OCI-LY7 (cell line): ENCODE measurements at regions not wholly inside any gene's neighbourhood (a gene's known extent, or its start where the extent isn't known, plus 50 kb on each side); places are given as distances from the start of the nearest gene placed in this dataset.

Experiments
- BruUV-seq: library from RNA; stranded (reverse); fragments of 400-500 nt; replicated peaks from 2 replicates; lab custom pipeline; 2021; lab: Mats Ljungman, UMichigan
- CTCF ChIA-PET: fragments of 300-600 bp; sonication (Branson Sonifier 250); formaldehyde crosslinking; loops from one replicate; lab custom pipeline; 2022; ENCODE audit warnings: antibody characterized with exemption; ENCODE audit not compliant: unreplicated experiment; lab: Charles Lee
- POLR2A ChIA-PET: fragments of 300-600 bp; sonication (Branson Sonifier 250); formaldehyde crosslinking; loops from one replicate; lab custom pipeline; 2022; ENCODE audit warnings: antibody characterized with exemption; lab: Charles Lee
- DNase-seq: peaks from one replicate; pipeline ENCODE4 v3.0.0-alpha.2; 2015; ENCODE audit warnings: low spot score
- H2AFZ ChIP-seq: fragments of 200-600 bp; sonication (generic), shearing (Covaris generic); 2 replicates; pipeline ENCODE4 v1.6.1; 2014; ENCODE audit warnings: mild to moderate bottlenecking, antibody characterized with exemption, low read length, moderate library complexity
- H3K27ac ChIP-seq: fragments of 200-600 bp; sonication (generic); 2 replicates; pipeline ENCODE4 v1.5.1; 2014; ENCODE audit warnings: mixed run types, low read depth, mild to moderate bottlenecking, moderate library complexity, low read length, inconsistent platforms; ENCODE audit not compliant: poor library complexity, severe bottlenecking
- H3K36me3 ChIP-seq: fragments of 200-600 bp; sonication (generic); 2 replicates; pipeline ENCODE4 v1.6.1; 2014; ENCODE audit warnings: mild to moderate bottlenecking, antibody characterized with exemption, low read length, moderate library complexity, mixed read lengths; ENCODE audit not compliant: insufficient read depth
- H3K4me1 ChIP-seq: fragments of 200-600 bp; sonication (generic); 2 replicates; pipeline ENCODE4 v1.5.1; 2014; ENCODE audit warnings: mild to moderate bottlenecking, low read length; ENCODE audit not compliant: insufficient read depth, poor library complexity, severe bottlenecking
- H3K4me2 ChIP-seq: fragments of 200-600 bp; sonication (generic); 2 replicates; pipeline ENCODE4 v1.6.1; 2014; ENCODE audit warnings: mild to moderate bottlenecking, low read length
- H3K4me3 ChIP-seq: fragments of 200-600 bp; sonication (generic); 2 replicates; pipeline ENCODE4 v1.5.1; 2014; ENCODE audit warnings: mild to moderate bottlenecking, low read depth, low read length; ENCODE audit not compliant: poor library complexity, severe bottlenecking
- H3K79me2 ChIP-seq: fragments of 200-600 bp; sonication (generic); 2 replicates; pipeline ENCODE4 v1.6.1; 2016; ENCODE audit warnings: low read depth, mild to moderate bottlenecking, low read length, moderate library complexity, mixed read lengths; ENCODE audit not compliant: insufficient read depth
- H3K9me2 ChIP-seq: fragments of 200-600 bp; sonication (generic); 2 replicates; pipeline ENCODE4 v1.6.1; 2016; ENCODE audit warnings: mild to moderate bottlenecking, low read length, mixed read lengths; ENCODE audit not compliant: insufficient read depth
- H3K9me3 ChIP-seq: fragments of 200-600 bp; sonication (generic); 2 replicates; pipeline ENCODE4 v1.6.1; 2014; ENCODE audit warnings: mild to moderate bottlenecking, mixed run types, low read length, mixed read lengths
- H4K20me1 ChIP-seq: fragments of 200-600 bp; sonication (generic); 2 replicates; pipeline ENCODE4 v1.6.1; 2014; ENCODE audit warnings: mild to moderate bottlenecking, antibody characterized with exemption, low read length, moderate library complexity, mixed read lengths; ENCODE audit not compliant: insufficient read depth
- CTCF ChIP-seq: fragments of 200-600 bp; sonication (generic); conservative IDR thresholded peaks from 2 replicates; pipeline ENCODE4 v1.5.1; 2014; ENCODE audit warnings: mild to moderate bottlenecking, antibody characterized with exemption, low read length, moderate library complexity, mixed read lengths
- EZH2phosphoT487 ChIP-seq: fragments of 200-600 bp; sonication (generic); IDR thresholded peaks from 2 replicates; pipeline ENCODE4 v1.6.1; 2018; ENCODE audit warnings: low read depth, borderline replicate concordance, mild to moderate bottlenecking, mixed run types, antibody characterized with exemption, low read length, moderate library complexity, mixed read lengths
- intact Hi-C: fragments of 100-400 bp; cut with micrococcal nuclease; formaldehyde crosslinking; loops from one replicate; pipeline ENCODE4 v1.10.0; 2022; ENCODE audit not compliant: unreplicated experiment

GRCh38 chr11:122246874-122247273 is 130.9 kb upstream of the BLID start:
- Histone ChIP-seq H3K4me2 (no peak overlapping the region), H3K4me3 (no peak overlapping the region), H4K20me1 (no peaks in the 10 kb centered on the region), H2AFZ (no peak overlapping the region), H3K4me1 (no peaks in the 10 kb centered on the region), H3K36me3 (no peaks in the 10 kb centered on the region), H3K79me2 (no peaks in the 10 kb centered on the region), H3K9me2 (no peaks in the 10 kb centered on the region), H3K27ac (no peak overlapping the region), H3K9me3 (no peaks in the 10 kb centered on the region)
- no TSS peak for BruUV-seq
- no peak for DNase-seq
- intact Hi-C loops: no loop called here
- TF ChIP-seq CTCF (no peak), EZH2phosphoT487 (no peak)
- ChIA-PET CTCF (no interaction called here), POLR2A (interaction anchor here (0.6 kb wide), 1 partner anchor 67 kb away, joined by 3 read pairs; no protein-coding TSS in a partner anchor)

GRCh38 chr11:122242731-122243130 is 126.7 kb upstream of the BLID start:
- TF ChIP-seq EZH2phosphoT487 (no peak), CTCF (no peak)

GRCh38 chr11:122241566-122241965 is 125.6 kb upstream of the BLID start:
- intact Hi-C loops: no loop called here
- Histone ChIP-seq H3K36me3 (no peaks in the 10 kb centered on the region), H3K4me3 (no peak overlapping the region), H3K4me1 (no peaks in the 10 kb centered on the region), H3K79me2 (no peaks in the 10 kb centered on the region), H2AFZ (no peak overlapping the region), H3K9me3 (no peaks in the 10 kb centered on the region), H4K20me1 (no peaks in the 10 kb centered on the region), H3K4me2 (no peak overlapping the region), H3K27ac (no peak overlapping the region), H3K9me2 (no peaks in the 10 kb centered on the region)
- CTCF ChIA-PET: no interaction called here
- no peak for DNase-seq
- BruUV-seq: no TSS peak
- no peak for TF ChIP-seq EZH2phosphoT487
- TF ChIP-seq CTCF: no peak
- POLR2A ChIA-PET: interaction anchor here (0.5 to 1.6 kb wide), 2 partner anchors 26 to 234 kb away, joined by 3 read pairs; no protein-coding TSS in a partner anchor

More at GRCh38 chr11:122242731-122243130, 126.7 kb upstream of the BLID start:
- H3K9me2 ChIP-seq: no peaks in the 10 kb centered on the region
- no peak for DNase-seq
- ChIA-PET POLR2A (no interaction called here), CTCF (no interaction called here)
- no peaks in the 10 kb centered on the region for H4K20me1 ChIP-seq
- H3K9me3 ChIP-seq: no peaks in the 10 kb centered on the region
- H3K79me2 ChIP-seq: no peaks in the 10 kb centered on the region
- H3K36me3 ChIP-seq: no peaks in the 10 kb centered on the region
- H3K4me2 ChIP-seq: no peak overlapping the region
- no TSS peak for BruUV-seq
- no peak overlapping the region for H3K4me3 ChIP-seq
- no peak overlapping the region for H2AFZ ChIP-seq
- intact Hi-C loops: no loop called here
- H3K27ac ChIP-seq: no peak overlapping the region
- H3K4me1 ChIP-seq: no peaks in the 10 kb centered on the region
